ENCODE measurements at regions not wholly inside any gene's neighbourhood (a gene's known extent, or its start where the extent isn't known, plus 50 kb on each side); places are given as distances from the start of the nearest gene placed in this dataset.

GRCh38 chr12:24632466-24632865 lies 316.4 kb downstream of the BCAT1 start:
- TF ChIP-seq NFRKB (IDR thresholded peaks at IDR 0.05) (no peak), FOXA1 (IDR thresholded peaks at IDR 0.05) (no peak), FOXM1 (IDR thresholded peaks at IDR 0.05; ENCODE audit: borderline replicate concordance) (no peak), LEF1 (IDR thresholded peaks at IDR 0.05; ENCODE audit: borderline replicate concordance) (no peak), ARNT (IDR thresholded peaks at IDR 0.05) (no peak), SP1 (IDR thresholded peaks at IDR 0.05) (no peak), TARDBP (IDR thresholded peaks at IDR 0.05) (no peak), SUZ12 (IDR thresholded peaks at IDR 0.05) (no peak), PKNOX1 (IDR thresholded peaks at IDR 0.05) (no peak), BHLHE40 (IDR thresholded peaks at IDR 0.05; ENCODE audit: borderline replicate concordance) (no peak), ZNF384 (IDR thresholded peaks at IDR 0.05) (no peak), FOXK2 (IDR thresholded peaks at IDR 0.05) (no peak), ELF4 (IDR thresholded peaks at IDR 0.05) (no peak)
